B cell (primary cell): ENCODE measurements at regions not wholly inside any gene's neighbourhood (a gene's known extent, or its start where the extent isn't known, plus 50 kb on each side); places are given as distances from the start of the nearest gene placed in this dataset.

Experiments used
- ATAC-seq: fragments of 200-7000 bp; cut with Tn5 transposase; one replicate; pipeline ENCODE4 v1.10.0; 2021; ENCODE audit warnings: low read depth, mild to moderate bottlenecking, moderate number of reproducible peaks, moderate library complexity
- CTCF ChIA-PET: fragments of 350-600 bp; sonication (Branson Sonifier 250); formaldehyde crosslinking; loops from one replicate; lab custom pipeline; 2021; ENCODE audit warnings: antibody characterized with exemption, inconsistent platforms; lab: Charles Lee
- POLR2A ChIA-PET: fragments of 350-600 bp; sonication (Branson Sonifier 250); formaldehyde crosslinking; loops from one replicate; lab custom pipeline; 2021; ENCODE audit warnings: antibody characterized with exemption; lab: Charles Lee
- DNase-seq: peaks from one replicate; pipeline ENCODE4 v3.0.0; 2013
- H2AFZ ChIP-seq: 2 replicates; pipeline ENCODE4 v1.6.1; 2012; ENCODE audit warnings: mild to moderate bottlenecking, low read depth, low read length; ENCODE audit not compliant: insufficient read depth, poor library complexity, severe bottlenecking
- H3K27ac ChIP-seq, 2 donors: 1 replicate in 1 of 2; 2 replicates in 1 of 2; pipeline ENCODE4 v1.5.1; 2012 to 2013; ENCODE audit warnings: low read length in 2 of 2, mild to moderate bottlenecking in 2 of 2, moderate library complexity in 1 of 2
- H3K27me3 ChIP-seq, 4 experiments: fragments of 200-600 bp in 1 of 4; sonication (generic) in 1 of 4; replicated peaks in 1 of 4; 1 replicate in 2 of 4; 2 replicates in 2 of 4; pipeline versions ENCODE4 v1.6.1 to v1.7.0; 2013 to 2016; ENCODE audit warnings: low read length in 3 of 4, mild to moderate bottlenecking in 2 of 4, mixed read lengths in 1 of 4, moderate library complexity in 1 of 4; ENCODE audit not compliant: insufficient read depth in 4 of 4, control insufficient read depth in 3 of 4; ENCODE audit errors: control extremely low read depth in 1 of 4
- H3K36me3 ChIP-seq, 2 experiments: replicated peaks in 1 of 2; 1 replicate in 1 of 2; 2 replicates in 1 of 2; pipeline versions ENCODE4 v1.6.1 to v1.7.1; 2013; ENCODE audit warnings: low read length in 1 of 2; ENCODE audit not compliant: insufficient read depth in 2 of 2, control insufficient read depth in 1 of 2; ENCODE audit errors: control extremely low read depth in 1 of 2, extremely low read depth in 1 of 2
- H3K4me1 ChIP-seq, 2 donors: fragments of 200-600 bp in 1 of 2; sonication (generic) in 1 of 2; 1 replicate in 1 of 2; 2 replicates in 1 of 2; pipeline versions ENCODE4 v1.5.1 to v1.6.1; 2013 to 2017; ENCODE audit warnings: low read length in 2 of 2; ENCODE audit not compliant: control insufficient read depth in 2 of 2, insufficient read depth in 2 of 2
- H3K4me2 ChIP-seq: replicated peaks from 2 replicates; pipeline ENCODE3; 2012; ENCODE audit warnings: mild to moderate bottlenecking, low read depth, low read length; ENCODE audit not compliant: poor library complexity, severe bottlenecking
- H3K4me3 ChIP-seq, 5 experiments: fragments of 200-600 bp in 1 of 5; sonication (generic) in 1 of 5; 1 replicate in 3 of 5; 2 replicates in 2 of 5; pipeline versions ENCODE4 v1.5.1 to v1.7.0; 2011 to 2016; ENCODE audit warnings: low read length in 4 of 5, mild to moderate bottlenecking in 4 of 5, low read depth in 2 of 5, control low read depth in 1 of 5, moderate library complexity in 1 of 5; ENCODE audit not compliant: insufficient read depth in 1 of 5; ENCODE audit errors: control extremely low read depth in 1 of 5, extremely low read depth in 1 of 5
- H3K79me2 ChIP-seq: fragments of 200-600 bp; sonication (generic); one replicate; pipeline ENCODE4 v1.6.0; 2016; ENCODE audit warnings: low read length; ENCODE audit not compliant: control insufficient read depth, insufficient read depth
- H3K9ac ChIP-seq: fragments of 200-600 bp; sonication (generic); 2 replicates; pipeline ENCODE4 v1.6.1; 2017; ENCODE audit warnings: mild to moderate bottlenecking, low read length, moderate library complexity
- H3K9me3 ChIP-seq, 3 donors: one replicate each; pipeline versions ENCODE4 v1.6.1 to v1.7.1; 2013; ENCODE audit warnings: low read length in 2 of 3; ENCODE audit not compliant: control insufficient read depth in 2 of 3, insufficient read depth in 1 of 3; ENCODE audit errors: control extremely low read depth in 1 of 3
- H4K20me1 ChIP-seq: 2 replicates; pipeline ENCODE4 v1.6.0; 2012; ENCODE audit warnings: mild to moderate bottlenecking, low read length; ENCODE audit not compliant: insufficient read depth, control insufficient read depth, poor library complexity, severe bottlenecking
- H3K27ac Mint-ChIP-seq: one replicate; pipeline ENCODE4 v1.8.0; 2021; ENCODE audit warnings: mixed read lengths
- H3K27me3 Mint-ChIP-seq: one replicate; pipeline ENCODE4 v1.8.0; 2021; ENCODE audit warnings: mixed read lengths
- H3K4me1 Mint-ChIP-seq: one replicate; pipeline ENCODE4 v1.8.0; 2021; ENCODE audit warnings: mixed read lengths
- H3K4me3 Mint-ChIP-seq: one replicate; pipeline ENCODE4 v1.8.0; 2021; ENCODE audit warnings: mixed read lengths
- H3K9me3 Mint-ChIP-seq: one replicate; pipeline ENCODE4 v1.8.0; 2022; ENCODE audit warnings: mixed read lengths; ENCODE audit not compliant: insufficient read depth
- EZH2 ChIP-seq: IDR thresholded peaks from 2 replicates; pipeline ENCODE4 v1.6.1; 2012; ENCODE audit warnings: borderline replicate concordance, low read depth, mild to moderate bottlenecking, moderate library complexity, low read length; ENCODE audit not compliant: insufficient read depth, poor library complexity, severe bottlenecking
- WGBS: methylation state at CpG from one replicate; pipeline ENCODE4 v1.1.5; 2013; ENCODE audit warnings: missing lambda C conversion rate; ENCODE audit not compliant: insufficient coverage; 5-methylcytosine and 5-hydroxymethylcytosine counted together
- intact Hi-C: fragments of 100-400 bp; cut with micrococcal nuclease; formaldehyde crosslinking; loops from one replicate; pipeline ENCODE4 v1.10.0; 2022
- TF ChIP-seq, protein P1 (sequence below): fragments of 200-600 bp; IDR thresholded peaks from one replicate; pipeline ENCODE4 v1.8.0; 2022; ENCODE audit warnings: antibody characterized with exemption, mild to moderate bottlenecking

DNA sequence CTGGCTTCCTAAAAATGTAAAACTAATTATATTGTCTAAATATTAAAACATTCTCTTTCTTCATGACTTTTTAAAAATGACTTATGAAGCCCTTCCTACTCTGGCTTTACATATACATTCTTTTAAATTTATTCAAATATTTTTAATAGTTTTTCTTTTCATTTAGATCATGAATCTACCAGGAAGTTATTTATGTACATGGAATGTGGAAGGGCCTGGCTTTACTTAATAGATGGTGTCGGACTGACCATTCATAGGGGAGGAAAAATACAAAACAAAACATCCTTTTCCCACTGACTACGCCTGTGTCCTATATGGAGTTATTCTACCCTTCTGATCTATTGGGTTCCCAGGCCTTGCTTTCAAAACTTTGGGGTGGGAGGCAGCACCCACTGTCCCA is 129.8 kb downstream of the MACROH2A1 start:
- Histone ChIP-seq H2AFZ (no peak overlapping the region), H3K4me3 (no peak overlapping the region), H3K79me2 (no peaks in the 10 kb centered on the region), H4K20me1 (no peaks in the 10 kb centered on the region), H3K27me3 (peaks cover 0 to 3% (median 0%) of the 10 kb centered on the region in 4 experiments), H3K4me1 (no peaks in the 10 kb centered on the region), H3K27ac (no peak overlapping the region), H3K9me3 (peaks cover 0 to 4% (median 0%) of the 10 kb centered on the region in 3 donors), H3K36me3 (no peaks in the 10 kb centered on the region), H3K4me2 (no peak overlapping the region), H3K9ac (no peak overlapping the region)
- ChIA-PET POLR2A (no interaction called here), CTCF (no interaction called here)
- TF ChIP-seq, protein P1, sequence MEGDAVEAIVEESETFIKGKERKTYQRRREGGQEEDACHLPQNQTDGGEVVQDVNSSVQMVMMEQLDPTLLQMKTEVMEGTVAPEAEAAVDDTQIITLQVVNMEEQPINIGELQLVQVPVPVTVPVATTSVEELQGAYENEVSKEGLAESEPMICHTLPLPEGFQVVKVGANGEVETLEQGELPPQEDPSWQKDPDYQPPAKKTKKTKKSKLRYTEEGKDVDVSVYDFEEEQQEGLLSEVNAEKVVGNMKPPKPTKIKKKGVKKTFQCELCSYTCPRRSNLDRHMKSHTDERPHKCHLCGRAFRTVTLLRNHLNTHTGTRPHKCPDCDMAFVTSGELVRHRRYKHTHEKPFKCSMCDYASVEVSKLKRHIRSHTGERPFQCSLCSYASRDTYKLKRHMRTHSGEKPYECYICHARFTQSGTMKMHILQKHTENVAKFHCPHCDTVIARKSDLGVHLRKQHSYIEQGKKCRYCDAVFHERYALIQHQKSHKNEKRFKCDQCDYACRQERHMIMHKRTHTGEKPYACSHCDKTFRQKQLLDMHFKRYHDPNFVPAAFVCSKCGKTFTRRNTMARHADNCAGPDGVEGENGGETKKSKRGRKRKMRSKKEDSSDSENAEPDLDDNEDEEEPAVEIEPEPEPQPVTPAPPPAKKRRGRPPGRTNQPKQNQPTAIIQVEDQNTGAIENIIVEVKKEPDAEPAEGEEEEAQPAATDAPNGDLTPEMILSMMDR, result no peak
- TF ChIP-seq EZH2, result no peak
- no peaks in the 10 kb centered on the region for H3K9me3 Mint-ChIP-seq
- WGBS, result no CpG with 5 or more reads among the region's 2 CpGs
- H3K4me1 Mint-ChIP-seq, result no peaks in the 10 kb centered on the region
- ATAC-seq (no peak), DNase-seq (no peak)
- no peak overlapping the region for H3K27ac Mint-ChIP-seq
- no peak overlapping the region for H3K4me3 Mint-ChIP-seq
- peaks cover 23% of the 10 kb centered on the region for H3K27me3 Mint-ChIP-seq
- intact Hi-C loops, result no loop called here

DNA sequence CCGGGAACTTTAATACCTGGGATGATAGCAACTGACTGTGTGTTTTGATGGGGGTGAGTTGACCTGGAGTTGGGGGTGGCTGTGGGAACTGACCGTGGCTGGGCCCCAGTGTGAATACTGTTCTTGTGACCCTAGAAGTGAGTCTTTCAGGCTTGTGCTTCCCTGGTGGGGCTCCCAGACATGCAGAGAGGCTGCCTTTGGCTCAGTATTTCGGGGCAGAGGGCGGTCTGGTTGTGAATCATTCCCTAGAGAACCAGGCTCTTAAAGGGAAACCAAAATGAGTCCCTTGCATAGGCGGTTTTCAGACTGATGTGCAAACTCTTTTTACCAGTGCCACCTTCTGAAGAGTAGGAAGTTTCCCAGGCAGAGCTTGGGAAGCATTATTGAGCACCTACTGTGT is 132.1 kb downstream of the MACROH2A1 start:
- no peak for DNase-seq

More for the DNA sequence above, 132.1 kb downstream of the MACROH2A1 start:
- ATAC-seq, result no peak
- Histone ChIP-seq H3K27ac (no peak overlapping the region), H3K9me3 (peaks cover 0 to 5% (median 0%) of the 10 kb centered on the region in 3 donors), H4K20me1 (no peaks in the 10 kb centered on the region), H3K36me3 (no peaks in the 10 kb centered on the region), H3K79me2 (no peaks in the 10 kb centered on the region), H3K9ac (no peak overlapping the region), H3K27me3 (peaks cover 0 to 3% (median 0%) of the 10 kb centered on the region in 4 experiments), H3K4me2 (no peak overlapping the region), H3K4me1 (no peaks in the 10 kb centered on the region), H2AFZ (no peak overlapping the region), H3K4me3 (no peak overlapping the region)
- no peaks in the 10 kb centered on the region for H3K4me1 Mint-ChIP-seq
- TF ChIP-seq, protein P1, result no peak
- no peak for TF ChIP-seq EZH2
- no peak overlapping the region for H3K27ac Mint-ChIP-seq
- no peak overlapping the region for H3K4me3 Mint-ChIP-seq
- intact Hi-C loops, result no loop called here
- 81% methylated on average over 5 of the region's 5 CpGs for WGBS
- CTCF ChIA-PET, result no interaction called here
- H3K9me3 Mint-ChIP-seq, result peaks cover 2% of the 10 kb centered on the region
- peaks cover 25% of the 10 kb centered on the region for H3K27me3 Mint-ChIP-seq
- POLR2A ChIA-PET, result no interaction called here
